Activated CD4-positive, alpha-beta T cell treated with anti-CD3 and anti-CD28 coated beads, Interleukin-10, Interleukin-2, amounts not matched to agents 100 ng/mL and 50 ng/mL, durations not matched to agents 16 hours and 8 hours (primary cell): ENCODE measurements at regions not wholly inside any gene's neighbourhood (a gene's known extent, or its start where the extent isn't known, plus 50 kb on each side); places are given as distances from the start of the nearest gene placed in this dataset.

Experiments
- DNase-seq: peaks from one replicate; pipeline ENCODE4 v3.0.0-alpha.2; 2020

DNA sequence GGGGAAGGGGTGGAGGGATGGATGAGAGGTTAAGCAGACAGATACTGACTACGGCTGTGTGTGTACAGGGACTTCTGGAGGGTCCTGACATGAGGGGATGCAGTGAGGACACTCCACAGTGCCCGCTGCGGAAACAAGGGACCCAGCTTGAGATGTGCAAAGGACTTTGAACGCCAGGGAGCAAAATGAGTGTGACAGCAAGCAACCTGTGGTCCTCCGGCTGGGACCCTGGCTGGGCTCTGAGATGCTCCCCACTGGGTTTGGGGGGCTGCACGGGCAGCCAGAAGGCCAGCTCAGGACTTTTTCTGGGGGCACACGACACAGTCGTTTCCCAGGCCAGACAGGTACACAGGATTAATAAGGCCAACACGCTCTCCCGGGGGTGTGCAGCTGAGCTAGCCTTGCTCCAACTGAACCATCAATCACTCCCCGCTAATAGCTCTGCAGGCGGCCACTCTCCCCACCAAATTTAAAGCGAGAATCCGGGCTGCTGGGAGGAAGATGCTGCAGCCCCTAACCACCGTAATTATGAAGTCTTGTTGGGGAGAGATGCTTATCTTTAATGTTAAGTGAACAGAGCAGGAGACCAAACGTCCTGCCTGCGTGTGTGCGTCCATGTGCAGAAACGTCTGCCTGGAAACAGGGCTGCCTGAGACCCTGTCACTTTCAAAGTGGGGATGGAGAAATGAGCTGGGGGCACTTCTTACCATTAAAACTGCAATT, 51.6 kb upstream of the DLK1 start:
- DNase-seq: no peak

DNA sequence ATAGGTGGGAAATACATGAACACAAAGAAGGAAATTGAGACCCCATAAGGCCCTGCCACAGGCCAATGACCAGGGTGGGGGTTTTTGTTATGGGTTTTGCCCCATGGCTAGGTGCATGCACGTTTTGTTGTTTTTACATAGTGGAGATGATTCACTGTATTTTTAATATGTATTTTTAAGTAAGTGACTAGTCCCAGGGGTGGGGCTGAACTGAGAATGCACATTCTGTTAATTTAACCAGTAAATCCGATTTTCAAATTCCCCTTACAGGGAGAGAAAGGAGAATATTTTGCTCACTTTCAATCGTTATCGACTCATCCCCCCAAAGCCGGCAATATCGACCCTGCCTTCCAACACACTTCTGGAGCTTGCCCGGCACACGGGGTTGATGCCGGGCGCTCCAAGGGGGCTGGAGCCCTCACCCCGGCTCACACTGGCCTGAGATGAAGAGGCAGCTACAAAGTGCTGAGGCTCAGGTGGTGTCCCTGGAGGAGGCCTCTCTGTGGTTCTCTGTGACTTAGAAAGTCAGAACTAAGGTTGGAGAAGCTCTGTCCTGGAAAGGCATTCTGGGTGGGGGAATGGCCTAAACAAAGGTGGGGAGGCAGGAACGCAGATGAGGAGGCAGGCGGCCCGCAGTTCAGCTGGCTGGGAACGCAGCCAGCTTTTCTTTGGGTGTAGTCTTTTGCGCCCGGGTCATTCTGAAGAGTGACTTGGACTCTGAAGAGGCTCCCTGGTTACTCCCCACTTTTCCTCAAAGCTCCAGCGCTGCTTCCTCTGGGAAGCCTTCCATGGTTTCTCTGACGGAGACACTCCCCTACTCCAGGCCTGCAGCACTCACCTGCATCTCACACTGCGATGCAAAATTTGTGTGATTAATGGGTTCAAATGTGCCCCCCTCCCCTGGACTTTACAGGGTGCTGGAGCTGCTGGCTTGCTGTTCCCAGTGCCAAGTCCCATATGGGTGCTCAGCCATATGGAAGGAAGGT, 50.7 kb upstream of the DLK1 start:
- no peak for DNase-seq
